GM19463 (cell line): ENCODE measurements at regions not wholly inside any gene's neighbourhood (a gene's known extent, or its start where the extent isn't known, plus 50 kb on each side); places are given as distances from the start of the nearest gene placed in this dataset.

ENCODE experiments used
- ATAC-seq: cut with Tn5 transposase; IDR thresholded peaks from one replicate; pipeline ENCODE4 v1.9.1; 2021; ENCODE audit warnings: mild to moderate bottlenecking, moderate library complexity; ENCODE audit not compliant: unreplicated experiment

DNA sequence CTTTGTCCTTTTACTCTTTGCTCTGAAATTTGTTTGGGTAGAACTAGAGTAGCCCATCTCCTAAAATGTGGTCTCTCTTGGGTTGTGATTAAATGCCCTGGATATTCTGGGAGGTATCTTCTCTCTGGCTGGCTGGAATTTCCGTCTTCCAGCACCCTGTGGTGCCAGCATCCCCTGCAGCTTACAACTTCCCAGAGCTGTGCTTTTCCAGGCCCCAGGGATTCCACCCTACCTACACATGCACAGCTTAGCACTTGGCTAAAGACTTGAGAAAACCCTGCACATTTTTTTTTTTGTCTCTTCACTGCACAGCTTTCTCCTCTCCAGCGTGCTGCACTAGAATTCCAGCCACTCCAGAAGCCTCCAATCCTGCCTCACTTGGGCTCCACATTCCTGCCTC, 334.7 kb downstream of the IRS2 start:
- no peak for ATAC-seq

DNA sequence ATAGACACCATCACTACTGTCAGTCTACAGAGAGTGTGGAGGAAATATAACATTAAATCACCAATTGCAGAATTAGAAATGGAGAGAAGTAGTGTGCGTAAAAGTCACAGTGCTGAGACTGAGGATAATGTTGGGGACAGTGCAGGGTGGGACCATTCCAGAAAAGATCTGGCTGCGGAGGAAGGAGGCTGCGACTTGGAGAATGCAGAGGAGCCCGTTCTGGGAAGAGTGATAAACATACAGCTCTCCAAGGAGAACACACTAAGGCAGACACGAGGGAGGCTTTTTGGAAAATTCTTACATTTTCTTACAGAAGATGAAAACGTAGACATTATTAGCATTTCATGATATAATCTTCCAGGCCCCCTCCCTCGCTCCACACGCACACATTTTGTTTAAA, 337.8 kb downstream of the IRS2 start:
- no peak for ATAC-seq

DNA sequence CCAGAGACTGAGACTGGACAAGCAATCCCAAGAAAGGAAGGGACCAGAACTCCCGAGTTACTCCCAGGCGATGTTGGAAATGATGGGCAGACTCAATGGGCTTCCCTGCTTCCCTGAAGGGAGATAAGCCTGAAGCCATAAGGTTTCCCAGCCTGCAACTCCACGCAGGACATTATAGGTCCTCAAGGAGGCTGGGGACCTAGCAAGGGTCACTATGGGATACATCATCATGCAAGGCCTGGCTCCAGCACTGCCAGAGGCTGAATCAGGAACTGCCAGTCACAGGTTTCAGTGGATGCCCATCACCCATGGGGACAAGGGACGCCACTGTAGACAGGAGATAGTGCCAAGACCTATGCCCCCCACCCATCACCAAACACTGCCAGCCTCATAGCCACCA, 338.7 kb downstream of the IRS2 start:
- ATAC-seq = no peak

DNA sequence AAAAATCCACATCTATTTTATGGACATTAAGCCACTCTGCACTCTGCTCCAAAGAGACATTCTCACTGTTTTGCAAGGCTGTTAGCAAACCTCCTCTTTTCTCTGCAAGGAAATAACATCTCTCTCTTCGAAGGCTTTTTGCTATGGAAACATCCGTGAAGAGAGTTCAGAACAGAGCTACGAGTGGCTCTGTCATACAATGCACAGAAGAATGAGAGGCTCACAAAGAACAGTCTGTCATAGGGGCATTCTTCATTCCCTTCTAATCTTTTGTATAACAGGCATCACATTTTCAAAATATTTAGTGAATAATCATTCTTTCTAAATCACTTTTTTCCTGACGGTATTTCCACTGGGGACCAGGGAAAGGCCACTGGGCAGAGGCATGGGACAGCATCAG, 346.1 kb downstream of the IRS2 start:
- ATAC-seq = no peak

DNA sequence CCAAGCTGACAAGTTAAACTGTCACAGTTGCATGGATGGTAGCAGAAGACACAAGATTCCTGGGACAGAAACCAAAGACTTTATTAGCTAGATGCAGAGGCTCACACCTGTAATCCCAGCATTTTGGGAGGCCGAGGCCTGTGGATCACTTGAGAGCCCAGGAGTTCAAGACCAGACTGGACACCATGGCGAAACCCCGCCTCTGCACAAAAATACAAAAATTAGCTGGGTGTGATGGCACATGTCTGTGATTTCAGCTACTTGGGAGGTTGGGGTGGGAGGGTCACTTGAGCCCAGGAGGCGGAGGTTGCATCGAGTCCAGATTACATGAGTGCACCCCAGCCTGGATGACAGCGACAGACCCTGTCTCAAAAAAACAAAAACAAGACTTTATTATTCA, 346.6 kb downstream of the IRS2 start:
- ATAC-seq = no peak

DNA sequence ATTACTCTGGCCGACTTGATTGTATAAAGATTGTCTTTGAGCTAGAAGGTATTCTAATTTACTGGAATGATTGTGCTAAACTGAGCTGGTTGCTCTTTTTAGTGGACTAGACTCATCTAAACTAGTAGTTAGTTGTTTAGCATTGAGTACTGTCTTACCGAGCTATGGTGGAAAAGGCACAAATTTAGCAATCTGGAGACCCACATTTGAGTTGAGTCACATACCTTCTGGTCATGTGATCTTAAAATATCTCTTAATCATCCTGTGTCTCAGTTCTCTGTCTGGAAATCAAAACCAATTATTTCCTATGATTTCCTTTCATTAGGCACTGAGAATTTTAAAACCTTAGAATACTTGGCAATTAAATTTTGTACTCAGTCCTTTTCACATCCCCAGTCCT, 349.5 kb downstream of the IRS2 start:
- no peak for ATAC-seq

DNA sequence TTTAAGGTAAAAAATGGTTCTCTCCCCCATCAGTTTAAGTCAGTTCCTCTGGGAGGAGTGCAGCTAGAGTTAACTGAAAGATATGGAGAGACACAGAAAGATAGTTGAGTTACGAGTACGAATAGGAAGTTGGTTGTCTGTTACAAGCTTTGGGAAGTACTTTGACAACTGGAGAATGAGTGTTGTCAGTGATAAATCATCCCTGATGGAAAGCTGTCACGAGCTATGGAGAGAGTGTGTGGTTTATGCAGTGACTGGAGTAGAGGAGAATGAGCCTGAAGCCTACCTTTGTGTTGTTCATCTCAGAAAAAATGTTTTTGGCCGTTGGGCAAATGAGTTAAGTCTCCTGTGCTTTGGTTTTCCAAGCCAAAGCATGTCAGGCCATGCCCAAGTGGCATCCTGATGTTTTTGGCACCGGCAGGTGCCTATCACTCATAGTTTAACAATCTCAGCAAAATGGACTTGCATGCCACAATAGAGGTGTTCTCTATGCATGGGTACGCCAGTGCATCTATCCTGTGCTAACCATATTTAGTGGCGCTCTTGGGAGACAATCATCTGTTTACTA, 350.2 kb downstream of the IRS2 start:
- no peak for ATAC-seq

DNA sequence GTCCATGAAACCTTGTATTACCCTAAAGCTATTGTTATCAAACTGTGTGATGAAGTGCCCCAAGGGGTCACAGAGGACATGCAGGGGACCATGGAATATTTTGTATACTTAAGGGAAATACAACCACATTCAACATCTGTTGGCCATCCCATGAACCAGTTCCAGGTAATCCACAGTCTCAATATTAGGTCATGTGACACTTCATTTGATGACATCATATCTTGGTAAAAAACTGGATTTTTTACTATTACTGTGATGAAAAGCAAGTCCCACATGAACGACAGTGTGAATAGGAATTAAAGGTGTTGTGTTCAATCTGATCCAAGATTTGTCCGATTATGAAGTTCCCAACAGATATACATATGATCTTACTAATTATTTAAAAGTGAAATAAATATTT, 355.2 kb downstream of the IRS2 start:
- ATAC-seq = no peak

DNA sequence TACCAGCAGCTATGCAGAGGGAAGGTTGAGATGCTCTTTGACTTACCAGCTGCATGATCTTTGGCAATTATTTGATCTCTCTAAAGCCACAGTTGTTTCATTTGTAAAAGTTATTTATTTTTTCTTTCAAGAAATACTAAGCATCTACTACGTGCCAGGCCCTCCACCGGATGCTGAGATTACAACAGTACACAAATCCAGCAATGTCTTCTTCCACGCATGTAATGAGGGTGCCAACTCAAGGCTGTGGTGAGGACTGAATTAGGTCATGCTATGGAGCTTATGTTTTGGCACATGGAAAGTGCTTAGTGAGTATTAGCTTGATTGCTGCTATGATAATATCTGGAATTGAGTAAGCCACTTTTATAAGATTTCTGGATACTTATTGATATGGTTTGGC, 358.2 kb downstream of the IRS2 start:
- ATAC-seq = no peak

DNA sequence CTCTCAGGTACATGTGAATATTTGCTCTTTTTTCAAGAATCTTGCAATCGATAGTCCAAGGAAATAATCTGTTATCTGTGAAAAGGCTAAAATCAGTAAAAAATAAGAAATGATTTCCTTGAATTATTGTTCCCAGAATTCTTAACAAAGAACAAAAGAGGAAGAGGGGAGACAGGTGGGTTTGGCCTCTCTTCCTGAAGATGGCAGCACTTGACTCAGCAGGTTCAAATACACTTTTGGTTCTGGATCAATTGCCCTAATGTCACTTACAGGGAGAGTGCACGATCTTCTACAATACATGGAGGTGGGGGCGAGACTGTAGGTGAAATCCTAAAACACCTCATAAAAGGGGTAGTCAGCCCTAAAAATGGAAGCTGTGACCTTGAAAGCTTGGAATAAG, 358.7 kb downstream of the IRS2 start:
- ATAC-seq = no peak

DNA sequence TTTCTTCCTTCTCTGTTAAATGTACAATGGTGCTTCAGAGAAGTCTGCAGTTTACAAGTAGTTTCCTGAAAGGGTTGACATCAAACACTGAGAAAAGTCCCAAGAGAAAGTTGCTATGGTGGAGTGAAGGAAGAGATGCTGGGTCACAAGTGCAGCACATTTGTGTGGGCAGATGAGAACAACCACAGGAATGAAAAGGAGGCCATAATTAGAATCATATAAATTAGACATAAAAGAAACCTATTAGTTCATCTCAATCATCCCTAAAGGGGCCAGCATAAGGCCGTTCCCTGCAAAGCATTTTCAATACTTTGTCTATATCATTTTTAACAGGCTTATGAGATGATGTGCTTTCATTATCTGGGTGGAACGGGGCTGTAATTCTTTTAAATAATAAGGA, 359.2 kb downstream of the IRS2 start:
- no peak for ATAC-seq

DNA sequence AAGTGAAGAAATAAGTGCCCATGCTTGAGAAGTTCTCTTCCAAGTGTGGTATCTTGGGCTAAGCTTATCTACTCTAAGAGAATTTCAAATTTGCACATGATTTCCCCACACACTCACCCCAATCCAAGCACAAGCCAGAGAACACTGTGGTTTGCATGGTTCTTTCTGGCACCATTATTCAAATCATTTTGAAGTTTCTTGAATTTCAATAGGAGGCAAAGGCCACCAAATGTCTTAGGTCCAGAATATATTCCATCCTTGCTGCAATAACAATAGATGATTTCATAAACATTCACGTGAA, 359.7 kb downstream of the IRS2 start:
- ATAC-seq = no peak

DNA sequence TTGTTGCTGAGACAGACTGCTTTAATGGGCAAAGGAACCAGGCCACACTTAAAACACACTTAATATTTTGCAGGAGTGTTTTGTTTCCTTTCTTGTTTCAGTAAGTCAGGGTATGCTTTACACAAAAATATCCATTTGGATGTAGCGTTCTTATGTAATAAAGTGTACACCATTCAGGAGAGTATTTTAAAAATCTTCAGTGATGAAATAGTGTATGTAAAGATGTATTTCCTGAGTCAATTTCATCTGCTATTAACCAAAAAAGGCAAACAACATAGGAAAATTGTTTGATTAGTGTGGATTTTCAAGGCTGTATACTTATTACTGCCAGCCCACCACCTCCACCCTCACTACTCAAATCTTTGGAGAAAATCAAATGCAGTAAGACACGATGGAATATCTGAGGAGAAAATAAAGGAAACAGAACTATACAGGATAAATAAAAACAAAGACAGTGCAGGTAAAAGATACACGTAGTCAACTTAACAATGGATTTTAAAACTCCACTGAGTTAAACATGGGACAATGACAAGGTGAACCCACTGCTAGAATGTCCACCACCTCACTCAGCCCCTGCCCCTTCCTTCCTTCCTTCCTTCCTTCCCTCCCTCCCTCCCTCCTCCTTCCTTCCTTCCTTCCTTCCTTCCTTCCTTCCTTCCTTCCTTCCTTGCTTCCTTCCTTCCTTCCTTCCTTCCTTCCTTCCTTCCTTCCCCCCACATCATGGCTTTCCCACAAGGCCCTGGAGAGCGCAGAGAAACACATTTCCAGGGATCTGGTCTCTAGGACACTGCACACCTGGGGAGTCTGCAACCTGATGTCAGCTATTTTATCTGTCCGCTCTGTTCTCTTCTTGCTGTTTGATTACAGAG, 360.3 kb downstream of the IRS2 start:
- ATAC-seq = no peak

DNA sequence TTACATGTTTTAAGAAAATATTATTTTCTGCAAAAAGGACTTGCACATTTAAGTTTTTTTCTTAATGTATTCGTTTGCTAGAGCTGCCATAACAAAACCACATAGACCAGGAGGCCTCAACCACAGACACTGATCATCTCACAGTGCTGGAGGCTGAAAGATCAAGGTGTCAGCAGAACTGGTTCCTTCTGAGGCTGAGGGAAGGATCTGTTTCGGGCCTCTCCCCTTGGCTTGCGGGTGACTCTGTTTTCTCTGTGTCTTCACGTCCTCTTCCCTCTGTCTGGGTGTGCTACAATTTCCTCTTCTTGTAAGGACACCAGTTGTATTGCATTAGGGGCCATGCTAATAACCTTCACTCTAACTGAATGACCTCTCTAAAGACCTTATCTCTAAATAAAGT, 364.2 kb downstream of the IRS2 start:
- no peak for ATAC-seq

DNA sequence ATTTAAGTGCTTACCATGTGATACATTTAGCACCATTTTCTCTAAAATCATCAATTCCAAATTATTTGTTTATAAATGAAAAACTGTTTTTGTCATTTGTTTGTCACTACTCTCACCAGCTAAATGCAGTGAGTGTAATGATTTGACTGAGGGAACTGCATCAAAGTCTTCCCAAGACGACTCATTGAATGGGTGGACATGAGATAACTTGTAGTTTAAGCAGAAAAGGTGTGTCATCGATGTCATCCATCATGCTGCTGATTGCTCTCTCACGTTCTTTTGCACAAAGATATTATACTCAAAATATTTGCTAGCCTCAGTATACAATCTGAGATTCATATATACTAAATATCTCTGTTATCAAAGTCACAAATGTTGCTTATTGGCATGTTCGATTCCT, 366.5 kb downstream of the IRS2 start:
- no peak for ATAC-seq

DNA sequence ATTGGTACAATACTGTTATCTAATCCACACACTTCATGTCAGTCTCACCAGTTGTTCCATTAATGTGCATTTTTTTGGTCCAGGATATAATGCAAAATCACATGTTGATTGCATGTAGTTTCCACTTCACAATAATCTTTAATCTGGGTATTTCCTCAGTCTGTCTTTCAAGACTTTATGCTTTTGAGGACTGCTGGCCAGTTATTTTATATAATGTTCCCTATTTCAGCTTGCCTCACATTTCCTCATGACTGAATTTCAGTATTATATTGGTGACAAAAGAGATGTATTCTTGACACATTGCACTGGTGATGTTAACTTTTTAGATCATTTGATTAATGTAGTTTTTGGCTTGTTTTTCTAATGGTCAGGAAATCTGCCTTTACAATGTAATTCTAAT, 368.3 kb downstream of the IRS2 start:
- no peak for ATAC-seq

DNA sequence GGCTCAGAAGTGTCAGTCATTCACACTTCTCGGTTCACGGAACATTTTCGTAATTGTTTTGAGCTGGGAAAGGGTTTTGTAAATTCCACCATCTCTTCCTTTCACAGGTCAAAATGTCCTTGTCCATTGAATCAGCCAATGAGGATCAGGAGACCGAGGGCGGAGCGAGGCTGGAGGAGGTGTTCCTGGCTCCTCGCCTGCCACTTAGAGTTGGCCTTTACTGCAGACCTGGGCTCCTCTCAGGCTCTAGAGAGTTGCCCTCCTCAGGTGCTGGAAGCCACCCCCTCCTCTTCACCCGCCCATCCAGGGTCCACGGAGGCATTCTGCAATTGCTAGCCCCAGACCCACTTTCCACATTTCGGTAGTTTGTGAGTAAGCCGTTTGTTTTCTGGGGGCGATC, 370.4 kb downstream of the IRS2 start:
- no peak for ATAC-seq

DNA sequence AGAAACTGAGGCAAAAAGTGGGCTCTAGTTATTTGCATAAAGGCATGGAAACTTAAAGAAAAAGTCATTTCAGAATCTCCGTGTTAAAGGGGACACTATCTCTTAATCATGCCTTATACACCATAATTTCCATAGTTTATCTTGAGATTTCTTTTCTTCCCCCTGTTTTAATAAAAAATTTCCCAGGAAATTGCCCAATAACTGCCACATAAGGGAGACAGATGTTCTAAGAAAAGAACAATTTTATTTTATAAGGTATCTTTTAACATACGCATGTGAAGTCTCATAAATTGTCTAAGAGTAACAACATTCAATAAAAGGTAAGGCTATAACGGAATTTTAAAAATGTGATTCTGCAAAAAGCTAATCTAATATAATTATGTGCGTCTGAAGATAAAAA, 371.3 kb downstream of the IRS2 start:
- ATAC-seq = no peak

DNA sequence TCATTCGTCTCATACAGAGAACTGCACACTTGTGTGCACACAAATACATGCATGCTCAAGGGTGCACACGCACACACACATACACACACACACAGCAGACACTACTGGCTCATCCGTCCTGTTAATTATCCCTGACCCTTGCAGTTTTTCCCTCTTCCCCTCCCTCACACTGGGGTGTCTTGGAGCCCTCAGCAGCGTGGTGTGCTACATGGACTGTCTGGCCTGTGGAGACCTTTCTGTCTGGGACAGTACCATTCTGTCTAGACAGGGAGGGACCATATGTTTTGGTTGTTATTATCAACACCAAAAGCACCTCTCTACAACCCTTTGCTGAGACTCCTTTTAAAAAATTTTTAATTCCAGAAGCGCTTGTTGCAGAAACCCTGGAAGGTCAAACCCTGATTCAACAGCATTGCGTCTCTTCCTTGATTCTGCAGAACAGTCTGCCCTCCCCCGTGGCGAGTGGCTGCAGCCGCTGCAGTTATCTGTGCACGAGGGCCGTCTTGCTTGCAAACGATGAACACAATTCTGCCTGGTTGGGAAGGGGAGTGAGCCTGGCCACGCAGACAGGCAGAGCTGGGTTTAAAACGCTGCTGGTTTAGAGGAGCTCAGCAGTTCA, 374.0 kb downstream of the IRS2 start:
- ATAC-seq = peak; percentile 53

DNA sequence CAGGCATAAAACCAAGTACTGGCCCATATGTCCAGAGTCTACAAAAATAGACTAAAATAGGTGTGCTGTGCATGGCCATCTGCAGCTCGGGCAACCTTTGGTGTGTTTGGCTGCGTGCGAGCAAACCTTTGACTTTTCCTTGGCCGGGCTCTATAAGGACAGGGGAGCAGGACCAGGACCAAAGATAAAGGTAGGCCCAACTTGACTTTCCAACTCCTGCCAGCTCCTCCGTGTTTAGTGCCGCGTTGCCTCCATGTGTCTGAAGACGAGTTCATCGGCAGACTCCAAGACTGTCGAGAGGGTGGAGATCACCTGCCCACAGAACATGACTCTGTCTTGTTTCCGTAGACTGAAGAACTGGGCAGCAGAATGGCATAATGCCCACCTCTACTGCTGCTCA, 375.5 kb downstream of the IRS2 start:
- ATAC-seq = no peak

DNA sequence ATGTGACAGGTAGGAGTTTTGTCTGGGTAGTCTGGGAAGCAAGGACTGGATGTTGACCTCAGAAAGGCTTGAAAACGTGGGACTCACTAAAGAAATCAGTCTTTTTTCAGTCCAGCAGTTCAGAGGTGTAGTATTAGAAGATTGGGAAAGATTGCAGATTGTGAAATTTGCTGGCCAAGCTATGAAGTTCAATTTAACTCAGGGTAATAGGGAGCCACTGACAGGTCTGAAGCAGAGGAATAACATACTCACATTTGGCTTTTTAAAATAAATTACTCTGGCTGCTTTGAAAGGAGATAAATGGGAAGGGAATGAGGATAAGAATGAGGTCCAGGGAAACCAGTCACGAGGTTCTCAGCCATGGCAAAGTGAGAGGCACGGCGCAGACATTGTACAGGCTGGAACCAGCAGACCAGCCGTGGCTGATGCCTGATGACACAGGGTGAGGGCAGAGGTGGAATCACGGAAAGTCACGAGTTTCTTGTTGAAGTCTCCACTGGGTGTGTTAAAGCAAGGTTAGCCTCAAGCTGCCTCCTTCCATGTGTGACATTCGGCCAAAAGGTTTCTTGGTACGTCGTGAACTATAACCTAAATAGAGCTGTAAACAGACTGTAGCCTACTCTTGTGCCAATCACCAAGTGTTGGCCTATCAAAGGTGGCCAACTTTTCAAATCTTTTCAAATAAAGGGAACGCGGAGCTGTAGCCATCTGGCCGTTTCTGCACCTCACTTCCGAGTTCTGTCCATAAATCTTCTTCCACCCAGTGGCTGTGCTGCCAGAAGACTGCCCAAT, 377.6 kb downstream of the IRS2 start:
- ATAC-seq = no peak
